ENCODE measurements at regions not wholly inside any gene's neighbourhood (a gene's known extent, or its start where the extent isn't known, plus 50 kb on each side); places are given as distances from the start of the nearest gene placed in this dataset.

- Histone ChIP-seq H3K9ac (ENCODE audit: low read length) (no peak overlapping the region), H3K27ac (ENCODE audit: low read length in 2 of 2) (no peak overlapping the region), H3K79me2 (ENCODE audit: control insufficient read depth, insufficient read depth, low read length) (no peaks in the 10 kb centered on the region), H3K27me3 (replicated peaks in 1 of 4; ENCODE audit: control extremely low read depth in 1 of 4, control insufficient read depth in 3 of 4, insufficient read depth in 4 of 4, low read length in 3 of 4) (no peaks in the 10 kb centered on the region), H4K20me1 (ENCODE audit: control insufficient read depth, insufficient read depth, low read length, poor library complexity, severe bottlenecking) (no peaks in the 10 kb centered on the region), H3K4me1 (ENCODE audit: control insufficient read depth in 2 of 2, insufficient read depth in 2 of 2, low read length in 2 of 2) (no peaks in the 10 kb centered on the region), H3K36me3 (replicated peaks in 1 of 2; ENCODE audit: control extremely low read depth in 1 of 2, control insufficient read depth in 1 of 2, extremely low read depth in 1 of 2, insufficient read depth in 2 of 2, low read length in 1 of 2) (no peaks in the 10 kb centered on the region), H3K9me3 (ENCODE audit: control extremely low read depth in 1 of 3, control insufficient read depth in 2 of 3, insufficient read depth in 1 of 3, low read length in 2 of 3) (no peaks in the 10 kb centered on the region), H3K4me2 (replicated peaks; ENCODE audit: low read depth, low read length, poor library complexity, severe bottlenecking) (no peak overlapping the region), H2AFZ (ENCODE audit: insufficient read depth, low read depth, low read length, poor library complexity, severe bottlenecking) (no peak overlapping the region), H3K4me3 (ENCODE audit: control extremely low read depth in 1 of 5, extremely low read depth in 1 of 5, insufficient read depth in 1 of 5, low read depth in 2 of 5, low read length in 4 of 5) (no peak overlapping the region)
- intact Hi-C loops (cut with micrococcal nuclease): no loop called here
- ATAC-seq (ENCODE audit: low read depth) (no peak), DNase-seq (no peak)
- TF ChIP-seq EZH2 (IDR thresholded peaks at IDR 0.05; ENCODE audit: borderline replicate concordance, insufficient read depth, low read depth, low read length, poor library complexity, severe bottlenecking) (no peak), CTCF (IDR thresholded peaks at IDR 0.05) (no peak)
- WGBS (ENCODE audit: insufficient coverage): 91% methylated on average over 3 of the region's 5 CpGs
- H3K4me3 Mint-ChIP-seq: no peak overlapping the region
- H3K27ac Mint-ChIP-seq: no peak overlapping the region
- peaks cover 5% of the 10 kb centered on the region for H3K27me3 Mint-ChIP-seq
- ChIA-PET POLR2A (no interaction called here), CTCF (no interaction called here)
- no peaks in the 10 kb centered on the region for H3K4me1 Mint-ChIP-seq
- H3K9me3 Mint-ChIP-seq (ENCODE audit: insufficient read depth): no peaks in the 10 kb centered on the region
These were observed 244.0 kb upstream of the TPM1 start for GRCh38 chr15:62798536-62798935.

GRCh38 chr15:62799037-62799436 is 243.5 kb upstream of the TPM1 start:
- Mint-ChIP-seq H3K4me1 (no peaks in the 10 kb centered on the region), H3K27ac (no peak overlapping the region), H3K27me3 (peaks cover 4% of the 10 kb centered on the region), H3K9me3 (ENCODE audit: insufficient read depth) (no peaks in the 10 kb centered on the region), H3K4me3 (no peak overlapping the region)
- H3K4me2 ChIP-seq (replicated peaks; ENCODE audit: low read depth, low read length, poor library complexity, severe bottlenecking): no peak overlapping the region
- ATAC-seq (ENCODE audit: low read depth) (no peak), DNase-seq (no peak)
- 97% methylated on average over 3 of the region's 6 CpGs for WGBS (ENCODE audit: insufficient coverage)
- no peak overlapping the region for H3K9ac ChIP-seq (ENCODE audit: low read length)
- H3K27me3 ChIP-seq (replicated peaks in 1 of 4; ENCODE audit: control extremely low read depth in 1 of 4, control insufficient read depth in 3 of 4, insufficient read depth in 4 of 4, low read length in 3 of 4): no peaks in the 10 kb centered on the region
- no peaks in the 10 kb centered on the region for H3K9me3 ChIP-seq (ENCODE audit: control extremely low read depth in 1 of 3, control insufficient read depth in 2 of 3, insufficient read depth in 1 of 3, low read length in 2 of 3)
- H3K79me2 ChIP-seq (ENCODE audit: control insufficient read depth, insufficient read depth, low read length): no peaks in the 10 kb centered on the region
- ChIA-PET CTCF (no interaction called here), POLR2A (no interaction called here)
- H3K4me3 ChIP-seq (ENCODE audit: control extremely low read depth in 1 of 5, extremely low read depth in 1 of 5, insufficient read depth in 1 of 5, low read depth in 2 of 5, low read length in 4 of 5): no peak overlapping the region
- H3K4me1 ChIP-seq (ENCODE audit: control insufficient read depth in 2 of 2, insufficient read depth in 2 of 2, low read length in 2 of 2): no peaks in the 10 kb centered on the region
- intact Hi-C loops (cut with micrococcal nuclease): no loop called here
- no peak overlapping the region for H3K27ac ChIP-seq (ENCODE audit: low read length in 2 of 2)
- no peak overlapping the region for H2AFZ ChIP-seq (ENCODE audit: insufficient read depth, low read depth, low read length, poor library complexity, severe bottlenecking)
- no peak for TF ChIP-seq CTCF (IDR thresholded peaks at IDR 0.05)
- TF ChIP-seq EZH2 (IDR thresholded peaks at IDR 0.05; ENCODE audit: borderline replicate concordance, insufficient read depth, low read depth, low read length, poor library complexity, severe bottlenecking): no peak
- H3K36me3 ChIP-seq (replicated peaks in 1 of 2; ENCODE audit: control extremely low read depth in 1 of 2, control insufficient read depth in 1 of 2, extremely low read depth in 1 of 2, insufficient read depth in 2 of 2, low read length in 1 of 2): no peaks in the 10 kb centered on the region
- no peaks in the 10 kb centered on the region for H4K20me1 ChIP-seq (ENCODE audit: control insufficient read depth, insufficient read depth, low read length, poor library complexity, severe bottlenecking)

All from B cell (primary cell).